ENCODE measurements at regions not wholly inside any gene's neighbourhood (a gene's known extent, or its start where the extent isn't known, plus 50 kb on each side); places are given as distances from the start of the nearest gene placed in this dataset.

DNA sequence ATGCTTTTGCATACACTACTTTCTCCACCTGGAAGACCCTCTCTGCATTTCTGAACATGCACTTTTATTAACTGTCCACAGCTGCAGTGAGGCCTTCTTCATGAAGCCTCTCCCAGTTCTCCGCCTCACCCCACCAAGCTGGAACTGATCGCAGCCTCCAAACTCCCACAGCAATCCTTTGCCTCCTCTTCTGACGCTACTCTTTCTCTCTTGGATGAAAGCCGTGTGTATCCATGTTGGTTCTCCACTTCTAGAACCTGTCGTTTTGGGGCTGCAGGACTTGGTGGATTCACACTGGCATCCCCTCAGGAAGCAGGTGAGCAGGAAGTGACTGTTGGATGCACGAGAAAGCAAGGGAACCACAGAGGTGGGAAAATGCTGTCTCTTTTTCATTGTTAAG is 288.6 kb downstream of the MYCN start:
- Mint-ChIP-seq H3K4me3 (ENCODE audit: unreplicated experiment) (no peak overlapping the region), H3K9me3 (ENCODE audit: unreplicated experiment) (no peaks in the 10 kb centered on the region), H3K27ac (ENCODE audit: unreplicated experiment) (no peak overlapping the region), H3K4me1 (ENCODE audit: unreplicated experiment) (peaks cover 4% of the 10 kb centered on the region), H3K27me3 (ENCODE audit: unreplicated experiment) (peaks cover 2% of the 10 kb centered on the region), H3K36me3 (ENCODE audit: low read depth, unreplicated experiment) (no peaks in the 10 kb centered on the region)
- TF ChIP-seq, protein P1, sequence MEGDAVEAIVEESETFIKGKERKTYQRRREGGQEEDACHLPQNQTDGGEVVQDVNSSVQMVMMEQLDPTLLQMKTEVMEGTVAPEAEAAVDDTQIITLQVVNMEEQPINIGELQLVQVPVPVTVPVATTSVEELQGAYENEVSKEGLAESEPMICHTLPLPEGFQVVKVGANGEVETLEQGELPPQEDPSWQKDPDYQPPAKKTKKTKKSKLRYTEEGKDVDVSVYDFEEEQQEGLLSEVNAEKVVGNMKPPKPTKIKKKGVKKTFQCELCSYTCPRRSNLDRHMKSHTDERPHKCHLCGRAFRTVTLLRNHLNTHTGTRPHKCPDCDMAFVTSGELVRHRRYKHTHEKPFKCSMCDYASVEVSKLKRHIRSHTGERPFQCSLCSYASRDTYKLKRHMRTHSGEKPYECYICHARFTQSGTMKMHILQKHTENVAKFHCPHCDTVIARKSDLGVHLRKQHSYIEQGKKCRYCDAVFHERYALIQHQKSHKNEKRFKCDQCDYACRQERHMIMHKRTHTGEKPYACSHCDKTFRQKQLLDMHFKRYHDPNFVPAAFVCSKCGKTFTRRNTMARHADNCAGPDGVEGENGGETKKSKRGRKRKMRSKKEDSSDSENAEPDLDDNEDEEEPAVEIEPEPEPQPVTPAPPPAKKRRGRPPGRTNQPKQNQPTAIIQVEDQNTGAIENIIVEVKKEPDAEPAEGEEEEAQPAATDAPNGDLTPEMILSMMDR (IDR thresholded peaks at IDR 0.05; ENCODE audit: unreplicated experiment): no peak
- DNase-seq (ENCODE audit: low spot score): no peak

GRCh38 chr2:16228471-16228870 is 288.1 kb downstream of the MYCN start:
- TF ChIP-seq, protein P1 (IDR thresholded peaks at IDR 0.05; ENCODE audit: unreplicated experiment): no peak
- Mint-ChIP-seq H3K9me3 (ENCODE audit: unreplicated experiment) (no peaks in the 10 kb centered on the region), H3K36me3 (ENCODE audit: low read depth, unreplicated experiment) (no peaks in the 10 kb centered on the region), H3K27me3 (ENCODE audit: unreplicated experiment) (peaks cover 2% of the 10 kb centered on the region), H3K4me1 (ENCODE audit: unreplicated experiment) (peaks cover 4% of the 10 kb centered on the region), H3K27ac (ENCODE audit: unreplicated experiment) (no peak overlapping the region), H3K4me3 (ENCODE audit: unreplicated experiment) (no peak overlapping the region)
- DNase-seq (ENCODE audit: low spot score): no peak

- Mint-ChIP-seq H3K27me3 (ENCODE audit: unreplicated experiment) (peaks cover 2% of the 10 kb centered on the region), H3K9me3 (ENCODE audit: unreplicated experiment) (no peaks in the 10 kb centered on the region), H3K4me1 (ENCODE audit: unreplicated experiment) (peaks cover 4% of the 10 kb centered on the region), H3K36me3 (ENCODE audit: low read depth, unreplicated experiment) (no peaks in the 10 kb centered on the region), H3K4me3 (ENCODE audit: unreplicated experiment) (no peak overlapping the region), H3K27ac (ENCODE audit: unreplicated experiment) (no peak overlapping the region)
- TF ChIP-seq, protein P1 (IDR thresholded peaks at IDR 0.05; ENCODE audit: unreplicated experiment): no peak
- no peak for DNase-seq (ENCODE audit: low spot score)
Observed at GRCh38 chr2:16227811-16228462, 287.6 kb downstream of the MYCN start.

GRCh38 chr2:16226943-16227664 is 286.8 kb downstream of the MYCN start:
- DNase-seq (ENCODE audit: low spot score): no peak
- H3K9me3 Mint-ChIP-seq (ENCODE audit: unreplicated experiment): no peaks in the 10 kb centered on the region
- no peak overlapping the region for H3K27ac Mint-ChIP-seq (ENCODE audit: unreplicated experiment)
- peaks cover 4% of the 10 kb centered on the region for H3K4me1 Mint-ChIP-seq (ENCODE audit: unreplicated experiment)
- no peak overlapping the region for H3K4me3 Mint-ChIP-seq (ENCODE audit: unreplicated experiment)
- TF ChIP-seq, protein P1 (IDR thresholded peaks at IDR 0.05; ENCODE audit: unreplicated experiment): no peak
- peaks cover 2% of the 10 kb centered on the region for H3K27me3 Mint-ChIP-seq (ENCODE audit: unreplicated experiment)
- H3K36me3 Mint-ChIP-seq (ENCODE audit: low read depth, unreplicated experiment): no peaks in the 10 kb centered on the region

DNA sequence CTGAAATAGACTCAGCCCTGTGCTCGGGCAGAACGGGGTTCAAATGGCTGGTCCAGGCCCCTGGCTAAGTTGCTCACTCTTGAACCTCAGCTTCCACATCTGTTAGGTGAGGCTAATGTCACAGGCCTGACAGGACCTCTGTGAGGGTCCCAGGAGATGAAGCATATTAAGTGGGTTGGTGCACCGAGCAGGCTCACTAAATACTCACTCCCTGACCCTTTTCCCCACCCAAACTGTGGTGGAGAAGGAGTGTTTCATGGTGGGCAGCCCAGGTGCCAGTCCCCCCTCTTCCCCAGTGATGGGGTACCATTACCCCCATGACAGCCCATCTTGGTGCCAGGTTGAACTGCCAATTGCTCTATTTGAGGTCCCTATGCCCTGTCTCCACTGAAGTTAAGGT is 286.0 kb downstream of the MYCN start:
- no peak for DNase-seq (ENCODE audit: low spot score)
- Mint-ChIP-seq H3K27ac (ENCODE audit: unreplicated experiment) (no peak overlapping the region), H3K4me1 (ENCODE audit: unreplicated experiment) (peaks cover 4% of the 10 kb centered on the region), H3K9me3 (ENCODE audit: unreplicated experiment) (no peaks in the 10 kb centered on the region), H3K4me3 (ENCODE audit: unreplicated experiment) (no peak overlapping the region), H3K27me3 (ENCODE audit: unreplicated experiment) (peaks cover 6% of the 10 kb centered on the region), H3K36me3 (ENCODE audit: low read depth, unreplicated experiment) (peaks cover 4% of the 10 kb centered on the region)
- TF ChIP-seq, protein P1 (IDR thresholded peaks at IDR 0.05; ENCODE audit: unreplicated experiment): no peak

All from endothelial cell (in vitro differentiated cells).